Tongue (tissue), 1 donor: ENCODE measurements at regions not wholly inside any gene's neighbourhood (a gene's known extent, or its start where the extent isn't known, plus 50 kb on each side); places are given as distances from the start of the nearest gene placed in this dataset.

Experiments
- DNase-seq: peaks from one replicate; pipeline ENCODE4 v3.0.0-alpha.2; 2015

DNA sequence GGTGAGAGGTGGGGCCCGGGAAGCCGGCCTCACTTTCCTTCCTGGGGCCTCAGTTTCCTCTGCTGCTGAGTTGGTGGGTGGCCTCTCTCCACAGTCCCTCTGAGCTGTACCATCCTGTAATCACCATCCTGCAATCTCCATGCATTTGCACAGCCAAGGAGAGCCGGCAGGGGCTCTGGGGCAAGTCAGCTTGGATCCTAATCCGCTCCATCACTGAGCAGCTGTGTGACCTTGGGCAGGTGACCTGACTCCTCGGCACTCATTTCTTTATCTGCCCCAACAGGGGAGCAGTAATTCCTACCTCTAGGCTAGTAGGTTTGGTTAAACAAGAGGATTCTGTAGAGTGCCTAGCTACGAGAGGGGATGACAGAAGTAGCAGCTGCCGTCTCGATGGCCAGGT lies 88.2 kb upstream of the ZNF618 start:
- DNase-seq = no peak

DNA sequence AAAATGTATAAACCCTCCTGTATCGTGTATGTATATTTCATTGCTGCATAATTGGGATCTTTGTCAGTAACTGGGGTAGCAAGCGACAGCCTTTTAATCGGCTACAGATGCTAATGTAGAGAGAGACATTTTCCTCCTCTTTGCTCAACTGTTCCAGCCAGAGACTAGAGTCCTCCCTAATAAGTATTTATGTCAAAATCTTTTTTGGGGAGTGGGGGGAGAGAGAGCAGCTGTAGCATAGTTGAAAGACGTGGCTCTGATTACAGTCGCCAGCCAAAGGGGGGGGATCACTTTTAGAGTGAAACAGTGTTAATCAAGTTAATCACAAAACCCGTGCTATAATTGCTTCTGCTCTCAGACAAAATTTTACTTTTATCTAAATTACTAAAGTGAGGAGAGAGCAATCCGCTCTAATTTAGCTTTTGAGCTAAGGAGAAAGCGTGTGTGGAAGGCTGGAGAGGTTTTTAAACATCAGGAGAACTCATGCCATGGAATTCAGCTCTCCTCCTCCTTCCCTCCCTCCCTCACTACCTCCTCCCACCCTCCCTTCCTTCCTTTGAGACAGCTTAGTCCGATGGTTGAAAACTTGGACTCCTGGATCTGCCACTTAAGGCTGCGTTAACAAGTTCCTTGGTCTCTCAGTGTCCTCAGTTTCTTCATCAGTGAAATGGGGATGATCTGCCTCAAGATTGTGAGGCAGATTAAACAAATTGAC lies 87.3 kb upstream of the ZNF618 start:
- DNase-seq = peak; percentile 54

GRCh38 chr9:113790093-113790492 lies 86.0 kb upstream of the ZNF618 start:
- DNase-seq = no peak

DNA sequence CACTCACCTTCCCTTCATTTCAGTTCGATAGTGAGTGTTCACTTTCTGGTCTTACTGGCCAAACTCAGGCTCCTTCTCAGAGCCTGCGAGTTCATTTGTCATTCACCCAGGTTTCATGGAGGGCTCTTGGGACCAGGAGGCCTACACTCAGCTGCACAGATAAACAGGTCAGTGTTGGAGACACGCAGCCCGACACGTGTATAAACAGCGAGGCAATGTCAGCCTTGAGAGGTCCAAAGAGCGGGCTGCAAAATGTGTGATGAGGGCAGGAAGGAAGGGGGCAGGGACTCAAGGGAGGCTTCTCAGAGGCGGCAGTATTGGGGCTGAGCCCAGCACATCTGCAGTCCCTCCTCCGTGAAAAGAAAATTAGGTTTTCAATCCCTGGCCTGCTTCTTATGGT lies 82.6 kb upstream of the ZNF618 start:
- DNase-seq = no peak

- no peak for DNase-seq
Observed at GRCh38 chr9:113794721-113795120, 81.4 kb upstream of the ZNF618 start.

DNA sequence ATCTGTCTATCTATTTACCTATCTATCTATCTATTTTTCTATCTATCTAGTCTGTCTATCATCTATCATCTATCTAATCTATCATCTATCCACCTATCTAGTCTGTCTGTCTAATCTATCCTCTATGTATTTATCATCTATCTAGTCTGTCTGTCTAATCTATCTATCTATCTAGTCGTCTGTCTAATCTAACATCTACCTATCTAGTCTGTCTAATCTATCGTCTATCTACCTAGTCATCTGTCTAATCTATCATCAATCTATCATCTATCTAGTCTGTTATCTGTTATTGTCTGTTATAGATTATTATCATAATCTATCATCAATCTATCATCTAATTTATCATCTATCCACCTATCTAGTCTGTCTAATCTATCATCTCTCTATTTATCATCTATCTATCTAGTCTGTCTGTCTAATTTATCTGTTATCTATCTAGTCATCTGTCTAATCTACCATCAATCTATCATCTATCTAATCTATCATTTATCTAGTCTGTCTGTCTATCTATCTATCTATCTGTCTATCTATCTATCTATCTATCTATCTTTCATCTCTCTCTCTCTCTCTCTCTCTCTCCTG lies 80.2 kb upstream of the ZNF618 start:
- no peak for DNase-seq

DNA sequence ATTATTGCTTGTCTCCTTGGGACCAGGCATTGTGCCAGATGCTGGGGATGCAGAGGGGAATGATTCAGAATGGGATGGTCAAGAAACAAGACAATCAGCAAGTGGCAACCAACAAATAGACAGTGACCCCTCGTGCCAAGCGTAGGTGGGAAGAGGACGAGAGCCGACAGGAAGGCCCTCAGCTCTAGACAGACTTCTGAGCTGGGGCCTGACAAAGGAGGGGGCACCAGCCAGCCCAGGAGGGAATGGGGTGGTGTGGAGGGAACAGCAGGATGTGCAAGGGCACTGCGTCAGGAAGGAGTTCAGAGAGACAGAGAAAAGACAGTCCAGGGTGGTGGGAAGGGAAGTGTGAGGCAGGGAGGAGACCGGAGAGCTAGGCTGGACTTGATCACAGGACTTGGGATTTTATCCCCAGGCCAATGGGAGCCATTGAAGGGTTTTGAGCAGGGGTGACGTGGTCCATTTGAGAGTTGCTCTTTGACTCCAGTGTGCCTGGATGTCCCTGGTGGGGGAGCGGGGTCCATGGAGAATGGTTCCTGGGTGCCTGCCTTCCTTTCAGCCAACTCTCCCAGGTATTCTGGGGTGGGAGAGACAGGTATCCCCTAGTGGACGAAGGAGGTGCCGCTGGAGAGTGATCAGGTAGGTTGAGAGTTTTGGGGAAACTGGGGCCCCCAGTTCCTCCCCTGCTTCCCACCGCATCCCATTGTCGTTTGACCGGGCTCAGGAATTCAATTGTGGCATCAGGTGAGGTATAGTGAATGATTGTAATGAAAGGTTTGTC lies 79.3 kb upstream of the ZNF618 start:
- no peak for DNase-seq

DNA sequence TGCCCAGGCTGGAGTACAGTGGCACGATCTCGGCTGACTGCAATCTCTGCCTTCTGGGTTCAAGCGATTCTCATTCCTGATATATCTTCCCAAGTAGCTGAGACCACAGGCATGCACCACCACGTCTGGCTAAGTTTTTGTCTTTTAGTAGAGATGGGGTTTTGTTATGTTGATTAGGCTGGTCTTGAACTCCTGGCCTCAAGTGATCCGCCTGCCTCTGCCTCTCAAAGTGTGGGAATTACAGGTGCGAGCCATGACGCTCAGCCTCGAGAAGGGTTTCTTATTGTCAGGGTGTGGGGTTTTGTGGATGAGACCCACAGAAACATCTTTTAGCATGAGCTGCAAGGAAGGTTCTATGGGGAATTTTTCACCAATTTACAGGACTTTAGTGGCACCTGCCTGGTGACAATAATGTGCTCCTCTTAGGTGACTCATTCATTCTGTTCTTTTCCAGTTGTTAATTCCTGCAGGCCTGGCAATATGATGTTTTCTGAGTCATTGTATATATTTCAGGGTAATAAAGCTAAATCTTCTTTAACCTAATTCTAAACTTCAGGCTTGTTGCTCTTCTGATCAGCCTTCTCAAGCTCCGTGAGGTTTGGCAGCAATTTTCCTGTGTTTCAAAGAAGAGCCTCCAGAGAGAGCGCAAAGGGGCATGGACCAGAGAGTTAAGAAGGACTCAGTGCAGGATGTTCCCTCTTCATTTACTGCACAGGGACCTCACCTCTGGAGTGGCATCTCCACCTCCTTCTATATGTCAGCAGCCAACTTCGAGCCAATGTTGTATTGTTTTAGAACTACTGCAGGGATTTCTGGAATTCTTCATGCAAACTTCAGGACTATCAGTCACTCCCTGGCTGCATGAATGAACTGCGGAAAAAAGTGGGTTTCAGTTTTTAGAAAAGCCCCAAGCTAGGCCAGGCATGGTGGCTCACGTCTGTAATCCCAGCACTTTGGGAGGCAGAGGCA lies 77.8 kb upstream of the ZNF618 start:
- DNase-seq = no peak

GRCh38 chr9:113800276-113800675 lies 75.8 kb upstream of the ZNF618 start:
- no peak for DNase-seq

DNA sequence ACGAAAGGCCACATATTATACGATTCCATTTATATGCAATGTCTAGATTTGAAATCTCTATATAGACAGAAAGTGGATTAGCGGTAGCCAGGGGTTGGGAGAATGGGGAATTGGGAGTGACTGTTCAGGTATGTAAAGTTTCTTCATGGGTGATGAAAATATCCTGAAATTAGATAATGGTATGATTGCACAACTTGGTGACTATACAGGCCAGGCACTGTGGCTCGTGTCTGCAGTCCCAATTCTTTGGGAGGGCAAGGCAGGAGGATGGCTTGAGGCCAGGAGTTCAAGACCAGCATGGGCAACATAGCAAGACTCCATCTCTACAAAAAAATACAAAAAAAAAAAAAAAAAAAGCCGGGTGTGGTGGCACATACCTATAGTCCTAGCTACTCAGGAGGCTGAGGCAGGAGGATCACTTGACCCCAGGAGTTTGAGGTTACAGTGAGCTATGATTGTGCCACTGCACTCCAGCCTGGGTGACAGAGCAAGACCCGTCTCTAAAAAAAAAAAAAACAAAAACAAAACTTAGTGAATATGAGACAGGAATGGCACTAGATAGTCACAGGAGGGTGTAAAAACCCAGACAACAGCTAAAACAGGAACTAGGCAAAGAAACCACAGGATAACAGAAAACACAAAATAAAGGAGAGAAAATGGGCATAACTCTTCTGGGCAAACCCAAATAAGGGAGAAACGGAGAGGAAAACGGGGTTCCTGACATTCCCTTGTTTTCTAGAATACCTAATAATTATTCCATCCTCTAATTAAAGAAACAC lies 72.1 kb upstream of the ZNF618 start:
- DNase-seq = no peak

GRCh38 chr9:113805486-113806132 lies 70.5 kb upstream of the ZNF618 start:
- no peak for DNase-seq

GRCh38 chr9:113807173-113808061 lies 68.7 kb upstream of the ZNF618 start:
- DNase-seq = peak; percentile 79

- DNase-seq = no peak
Observed at GRCh38 chr9:113808391-113809358, 67.4 kb upstream of the ZNF618 start.

- DNase-seq = no peak
Observed at GRCh38 chr9:113817171-113817570, 58.9 kb upstream of the ZNF618 start.

DNA sequence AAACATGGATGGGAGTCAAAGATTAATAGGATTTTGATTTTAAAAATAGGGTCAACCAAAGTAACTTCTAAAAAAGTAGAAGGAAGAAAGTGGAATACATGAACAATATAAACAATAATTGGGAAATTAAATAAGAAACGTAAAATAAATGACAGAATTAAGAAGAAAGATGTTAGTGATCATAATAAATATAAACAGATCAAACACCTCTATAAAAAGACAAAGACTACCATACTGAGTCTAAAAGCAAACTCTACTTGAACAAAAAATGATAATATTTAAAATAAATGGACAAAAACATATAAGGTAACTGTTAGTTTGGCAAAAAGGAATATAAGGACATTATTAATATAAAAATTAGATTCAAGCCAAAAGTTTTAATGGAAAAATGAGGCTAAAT lies 57.7 kb upstream of the ZNF618 start:
- no peak for DNase-seq

DNA sequence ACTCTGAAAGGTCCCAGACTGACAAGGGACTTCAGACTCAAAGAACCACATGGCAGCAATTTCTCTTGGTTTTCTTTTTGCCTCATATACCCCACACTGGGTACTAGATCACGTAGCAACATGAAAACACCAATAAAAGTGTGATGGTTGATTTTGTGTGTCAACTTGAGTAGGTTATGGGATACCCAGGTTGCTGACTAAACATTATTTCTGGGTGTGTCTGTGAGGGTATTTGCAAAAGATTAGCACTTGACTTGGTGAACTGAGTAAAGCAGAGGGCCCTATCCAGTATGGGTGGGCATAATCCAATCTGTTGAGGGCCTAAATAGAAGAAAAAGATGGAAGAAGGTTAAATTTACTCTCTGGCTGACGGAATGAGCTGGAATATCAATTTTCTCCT lies 53.8 kb upstream of the ZNF618 start:
- no peak for DNase-seq

DNA sequence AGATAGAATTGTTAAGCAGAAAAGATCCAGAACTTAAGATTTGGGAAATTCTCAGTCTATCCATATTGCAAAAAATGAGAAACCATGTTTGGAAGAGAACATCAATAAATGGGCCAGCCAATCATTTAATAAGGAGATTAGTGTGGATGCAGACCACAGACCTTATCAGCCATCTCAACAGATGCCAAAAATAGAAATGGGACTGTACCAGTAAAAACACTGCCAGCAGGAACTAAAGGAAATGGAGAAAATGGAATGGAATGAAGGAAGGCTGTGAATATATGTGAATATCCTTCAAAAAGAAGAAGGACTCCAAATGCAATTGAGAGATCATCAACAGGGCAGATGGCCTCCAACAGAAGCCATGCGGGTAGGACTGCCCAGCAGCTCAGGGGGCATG lies 52.7 kb upstream of the ZNF618 start:
- DNase-seq = no peak
